ENCODE measurements at regions not wholly inside any gene's neighbourhood (a gene's known extent, or its start where the extent isn't known, plus 50 kb on each side); places are given as distances from the start of the nearest gene placed in this dataset.

- TF ChIP-seq, protein P1, sequence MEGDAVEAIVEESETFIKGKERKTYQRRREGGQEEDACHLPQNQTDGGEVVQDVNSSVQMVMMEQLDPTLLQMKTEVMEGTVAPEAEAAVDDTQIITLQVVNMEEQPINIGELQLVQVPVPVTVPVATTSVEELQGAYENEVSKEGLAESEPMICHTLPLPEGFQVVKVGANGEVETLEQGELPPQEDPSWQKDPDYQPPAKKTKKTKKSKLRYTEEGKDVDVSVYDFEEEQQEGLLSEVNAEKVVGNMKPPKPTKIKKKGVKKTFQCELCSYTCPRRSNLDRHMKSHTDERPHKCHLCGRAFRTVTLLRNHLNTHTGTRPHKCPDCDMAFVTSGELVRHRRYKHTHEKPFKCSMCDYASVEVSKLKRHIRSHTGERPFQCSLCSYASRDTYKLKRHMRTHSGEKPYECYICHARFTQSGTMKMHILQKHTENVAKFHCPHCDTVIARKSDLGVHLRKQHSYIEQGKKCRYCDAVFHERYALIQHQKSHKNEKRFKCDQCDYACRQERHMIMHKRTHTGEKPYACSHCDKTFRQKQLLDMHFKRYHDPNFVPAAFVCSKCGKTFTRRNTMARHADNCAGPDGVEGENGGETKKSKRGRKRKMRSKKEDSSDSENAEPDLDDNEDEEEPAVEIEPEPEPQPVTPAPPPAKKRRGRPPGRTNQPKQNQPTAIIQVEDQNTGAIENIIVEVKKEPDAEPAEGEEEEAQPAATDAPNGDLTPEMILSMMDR (IDR thresholded peaks at IDR 0.05), result no peak
- TF ChIP-seq EZH2 (IDR thresholded peaks at IDR 0.05; ENCODE audit: borderline replicate concordance, insufficient read depth, low read depth, low read length, poor library complexity, severe bottlenecking), result no peak
These were observed 372.0 kb upstream of the GATB start for GRCh38 chr4:152132776-152133175.

Data from B cell (primary cell).